Activated CD4-positive, alpha-beta T cell treated with anti-CD3 and anti-CD28 coated beads for 24 hours (primary cell): ENCODE measurements at regions not wholly inside any gene's neighbourhood (a gene's known extent, or its start where the extent isn't known, plus 50 kb on each side); places are given as distances from the start of the nearest gene placed in this dataset.

Experiments
- DNase-seq, 2 donors: peaks; one replicate each; pipeline ENCODE4 v3.0.0-alpha.2; 2020; ENCODE audit warnings: low read depth in 2 of 2

DNA sequence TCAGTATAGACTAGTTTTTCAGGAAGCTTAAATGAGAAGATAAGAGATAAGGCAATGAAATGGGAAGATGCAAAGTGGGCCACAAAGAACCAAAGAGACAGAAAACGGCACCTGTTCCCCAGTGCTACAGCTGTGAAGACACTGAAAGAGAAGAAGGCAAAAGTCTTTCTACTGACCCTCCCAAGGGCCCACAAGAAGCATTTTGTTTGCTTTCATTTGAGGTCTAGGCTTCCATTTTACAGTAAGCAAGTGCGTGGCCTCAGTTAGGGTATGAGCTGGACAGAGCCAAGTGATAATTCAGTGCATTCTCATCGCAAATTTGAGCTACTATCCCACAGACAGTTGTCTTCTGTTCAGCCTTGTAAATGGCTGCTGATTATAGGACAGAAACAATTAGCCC, 53.4 kb upstream of the STK17B start:
- DNase-seq = no peak

DNA sequence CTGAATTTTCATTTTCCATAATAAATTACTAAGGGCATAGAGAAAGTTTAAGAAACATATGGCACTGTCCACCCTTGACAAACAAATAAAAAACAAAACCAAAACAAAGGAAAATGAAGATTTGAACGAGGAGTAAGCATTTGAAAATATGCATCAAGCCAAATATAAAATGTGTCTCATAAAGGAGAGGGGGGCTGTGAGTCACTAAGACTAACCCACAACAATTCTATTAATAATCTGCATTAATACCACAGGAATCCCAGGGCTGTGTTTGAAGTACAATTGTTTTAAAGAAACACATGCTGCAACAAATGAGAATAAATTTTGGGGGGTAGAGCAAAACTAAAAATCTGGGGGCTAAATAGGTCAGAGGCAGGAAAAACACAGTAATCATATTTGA, 53.8 kb upstream of the STK17B start:
- DNase-seq = no peak

DNA sequence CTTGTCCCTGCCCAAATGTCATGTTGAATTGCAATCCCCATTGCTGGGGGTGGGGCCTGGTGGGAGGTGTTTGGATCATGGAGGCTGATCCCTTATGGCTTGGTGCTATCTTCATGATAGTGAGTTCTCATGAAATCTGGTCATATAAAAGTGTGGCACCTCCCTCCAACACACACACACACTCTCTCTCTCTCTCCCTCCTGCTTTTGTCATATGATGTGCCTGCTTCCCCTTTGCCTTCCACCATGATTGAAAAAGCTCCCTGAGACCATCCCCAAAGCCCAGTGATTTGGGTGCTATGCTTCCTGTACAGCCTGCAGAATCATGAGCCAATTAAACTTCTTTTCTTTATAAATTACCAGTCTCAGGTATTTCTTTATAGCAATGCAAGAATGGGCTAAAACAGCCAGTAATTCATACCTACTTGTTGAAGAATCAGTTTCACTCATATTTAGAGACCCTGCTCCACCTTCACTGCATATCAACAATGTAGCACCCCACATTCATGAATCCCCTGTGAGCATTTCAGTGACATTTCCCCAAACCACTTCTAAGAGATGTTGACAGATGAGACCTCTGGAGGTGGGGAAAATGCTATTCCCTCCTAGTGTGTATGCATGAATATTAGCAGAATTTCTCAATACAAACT, 54.8 kb upstream of the STK17B start:
- no peak for DNase-seq

DNA sequence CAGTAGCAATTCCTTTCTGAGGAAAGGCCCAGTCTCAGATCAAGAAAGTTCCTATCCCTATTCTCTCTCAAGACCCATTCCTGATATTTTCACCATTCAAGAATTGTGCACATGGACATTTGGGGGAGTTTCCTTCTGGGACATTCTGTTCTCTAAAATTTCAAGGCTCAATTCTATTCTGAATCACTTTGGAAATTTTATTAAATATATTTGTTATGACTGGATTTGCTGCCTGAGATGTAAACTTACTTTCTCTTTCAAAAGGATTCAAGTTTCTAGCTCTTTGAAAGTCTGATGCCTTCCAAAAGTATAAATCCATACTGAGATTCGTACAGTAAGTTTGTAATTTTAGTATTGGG, 55.3 kb upstream of the STK17B start:
- DNase-seq = no peak

DNA sequence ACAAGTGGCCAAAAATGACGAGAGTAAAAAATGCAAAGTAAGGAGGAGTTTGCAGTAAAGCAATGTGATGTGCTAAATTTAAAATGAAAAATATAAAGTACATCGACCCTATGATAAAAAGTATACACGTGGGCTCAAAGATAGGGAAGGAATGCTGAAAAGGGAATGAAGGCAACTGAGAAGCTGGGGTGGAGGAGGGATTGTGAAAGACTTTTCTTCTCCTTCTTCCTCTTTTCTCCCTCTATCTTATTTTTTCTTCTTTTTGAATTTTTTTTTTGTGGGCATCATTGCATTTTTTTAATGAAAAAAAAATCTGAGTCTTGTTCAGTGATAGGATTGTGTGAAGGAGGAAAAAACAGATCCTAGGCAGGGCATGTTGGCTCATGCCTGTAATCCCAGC, 57.6 kb upstream of the STK17B start:
- no peak for DNase-seq

DNA sequence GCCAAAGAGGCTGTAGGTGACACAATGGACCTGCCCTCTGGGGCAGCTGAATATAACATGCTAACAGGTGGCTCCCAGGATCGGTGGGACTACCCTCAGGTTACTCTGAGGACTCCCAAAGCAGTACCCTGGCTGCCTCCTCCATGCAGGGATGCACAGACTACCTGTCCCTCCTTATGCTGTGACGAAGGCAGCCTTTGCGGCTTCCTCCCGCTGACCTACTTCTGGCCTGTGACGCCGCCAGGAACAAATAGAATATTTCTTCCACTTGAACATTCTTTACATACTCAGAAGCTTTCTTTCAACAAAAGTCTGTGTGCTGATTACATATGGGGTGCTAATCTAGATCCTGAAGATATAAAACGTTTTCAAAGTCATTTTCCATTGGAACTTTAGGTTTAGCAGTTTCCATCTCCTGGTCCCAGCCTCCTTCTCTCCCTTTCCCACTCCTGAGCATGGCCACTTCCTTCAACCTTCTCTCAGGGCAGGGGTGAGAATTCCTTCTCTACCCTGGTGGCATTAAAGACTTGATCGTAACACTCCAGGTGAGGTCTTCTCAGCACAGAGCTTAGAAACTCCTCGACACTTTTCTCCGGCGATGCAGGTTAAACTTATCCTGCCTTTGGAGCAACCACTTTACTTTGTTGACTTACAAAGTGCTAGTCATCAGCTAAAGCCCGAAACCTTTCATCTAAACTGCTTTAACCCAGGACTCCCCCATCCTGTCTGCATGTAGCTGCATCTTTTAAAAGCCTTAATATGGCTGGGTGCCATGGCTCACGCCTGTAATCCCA, 58.9 kb upstream of the STK17B start:
- no peak for DNase-seq

DNA sequence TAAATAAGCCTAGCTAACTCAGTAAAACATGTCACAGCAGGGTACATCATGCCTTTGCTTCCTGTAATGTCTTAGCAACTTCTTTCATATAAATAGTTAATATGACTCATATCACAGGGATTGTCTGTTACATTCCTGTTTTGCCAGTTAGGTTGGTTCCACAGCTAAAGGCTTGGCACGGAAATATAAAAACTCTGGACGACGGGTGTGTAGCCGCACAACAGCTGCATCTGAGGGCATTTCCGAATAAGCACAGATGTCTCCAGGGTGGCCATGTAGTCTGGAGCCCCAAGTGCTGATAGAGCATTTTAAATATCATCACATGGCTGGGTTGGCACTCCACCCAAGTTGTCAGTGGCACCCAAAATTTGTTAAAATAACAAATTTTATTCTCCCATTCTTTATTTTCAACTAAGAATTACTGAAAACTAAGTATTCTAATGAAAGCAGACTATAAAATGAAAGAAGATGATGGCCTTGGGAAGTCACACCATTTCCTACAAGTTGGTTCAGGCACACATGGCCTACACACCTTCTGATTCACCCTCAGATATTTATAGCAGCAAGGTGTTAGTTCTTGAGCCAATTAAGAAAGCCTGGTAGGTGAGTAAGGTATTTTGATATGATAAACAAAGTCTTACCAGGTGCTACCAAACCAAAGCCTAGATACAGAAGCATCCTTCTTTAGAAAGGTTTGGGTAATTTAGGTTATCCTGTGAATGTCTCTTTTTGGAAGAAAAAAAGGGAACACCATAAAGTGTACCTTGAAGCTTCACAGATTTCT, 61.8 kb upstream of the STK17B start:
- DNase-seq = no peak

DNA sequence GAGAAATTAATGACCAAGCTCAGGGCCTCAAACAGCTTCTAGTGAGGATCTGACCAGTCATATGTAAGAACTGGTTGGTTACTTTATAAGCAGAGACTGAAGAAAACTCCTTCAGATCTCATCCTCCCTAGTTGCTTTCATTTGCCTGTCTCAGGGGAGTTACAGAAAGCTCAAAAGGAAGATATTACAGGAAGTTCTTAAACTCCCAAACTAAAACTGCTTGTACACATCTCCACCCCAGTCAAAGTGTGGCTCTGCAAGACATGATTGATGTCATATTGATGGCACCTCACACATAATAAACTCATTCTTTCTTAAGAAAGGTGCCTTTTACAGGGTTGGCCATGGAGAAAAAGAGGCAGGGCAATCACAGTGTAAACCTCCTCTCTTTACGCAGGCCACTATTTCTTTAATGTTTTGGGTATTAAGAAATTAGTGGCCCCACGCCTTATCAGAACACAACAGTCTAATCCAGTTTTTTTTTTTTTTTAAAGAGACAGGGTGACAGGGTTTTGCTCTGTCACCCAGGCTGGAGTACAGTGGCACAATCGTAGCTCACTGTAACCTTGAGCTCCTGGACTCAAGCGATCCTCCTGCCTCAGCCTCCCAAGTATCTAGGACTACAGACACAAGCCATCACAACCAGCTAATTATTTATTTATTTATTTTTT, 62.6 kb upstream of the STK17B start:
- no peak for DNase-seq

DNA sequence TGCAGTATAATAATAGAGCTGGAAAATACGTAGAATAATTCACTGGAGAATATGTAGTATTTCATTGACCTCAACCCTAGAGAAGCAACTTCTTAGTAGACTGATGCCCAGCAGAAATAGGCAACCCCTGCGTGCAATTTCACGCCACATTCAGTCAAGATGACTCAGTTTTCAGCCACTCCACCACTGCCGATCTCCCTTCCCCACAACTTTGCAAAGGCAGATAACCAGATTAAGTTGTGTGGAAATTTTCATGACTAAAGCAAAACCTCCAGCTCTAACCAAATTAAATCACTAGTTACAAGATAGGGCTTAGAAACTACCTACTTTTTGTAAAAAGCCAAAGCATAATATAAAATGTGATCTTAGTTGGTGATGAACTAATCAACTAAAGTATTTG, 63.3 kb upstream of the STK17B start:
- peak; percentile 29 to 36 for DNase-seq

DNA sequence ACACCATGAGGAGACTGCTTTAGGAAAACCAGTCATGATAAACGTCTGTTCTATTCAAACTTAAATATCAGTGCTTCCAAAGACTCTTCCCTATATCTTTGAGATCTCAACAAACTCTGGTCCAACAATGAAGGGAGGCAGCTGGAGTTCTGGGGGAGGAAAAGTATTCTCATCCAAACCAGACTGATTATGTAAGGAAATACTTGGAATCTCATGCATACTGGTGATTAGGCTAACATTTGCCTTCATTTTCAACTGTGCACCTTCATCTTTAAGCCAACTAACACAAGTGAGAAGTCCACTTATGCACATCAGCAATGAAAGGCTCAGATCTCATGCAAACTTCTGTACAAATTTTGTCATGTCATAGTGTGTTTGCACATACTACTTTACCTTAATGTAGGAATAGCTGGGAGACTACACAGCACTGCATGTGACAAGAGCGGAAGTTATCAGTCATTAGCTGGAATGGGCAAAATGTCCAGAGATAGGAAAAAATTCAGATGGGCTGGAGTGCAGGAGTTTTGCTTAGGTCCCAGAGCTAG, 67.5 kb upstream of the STK17B start:
- DNase-seq = no peak

DNA sequence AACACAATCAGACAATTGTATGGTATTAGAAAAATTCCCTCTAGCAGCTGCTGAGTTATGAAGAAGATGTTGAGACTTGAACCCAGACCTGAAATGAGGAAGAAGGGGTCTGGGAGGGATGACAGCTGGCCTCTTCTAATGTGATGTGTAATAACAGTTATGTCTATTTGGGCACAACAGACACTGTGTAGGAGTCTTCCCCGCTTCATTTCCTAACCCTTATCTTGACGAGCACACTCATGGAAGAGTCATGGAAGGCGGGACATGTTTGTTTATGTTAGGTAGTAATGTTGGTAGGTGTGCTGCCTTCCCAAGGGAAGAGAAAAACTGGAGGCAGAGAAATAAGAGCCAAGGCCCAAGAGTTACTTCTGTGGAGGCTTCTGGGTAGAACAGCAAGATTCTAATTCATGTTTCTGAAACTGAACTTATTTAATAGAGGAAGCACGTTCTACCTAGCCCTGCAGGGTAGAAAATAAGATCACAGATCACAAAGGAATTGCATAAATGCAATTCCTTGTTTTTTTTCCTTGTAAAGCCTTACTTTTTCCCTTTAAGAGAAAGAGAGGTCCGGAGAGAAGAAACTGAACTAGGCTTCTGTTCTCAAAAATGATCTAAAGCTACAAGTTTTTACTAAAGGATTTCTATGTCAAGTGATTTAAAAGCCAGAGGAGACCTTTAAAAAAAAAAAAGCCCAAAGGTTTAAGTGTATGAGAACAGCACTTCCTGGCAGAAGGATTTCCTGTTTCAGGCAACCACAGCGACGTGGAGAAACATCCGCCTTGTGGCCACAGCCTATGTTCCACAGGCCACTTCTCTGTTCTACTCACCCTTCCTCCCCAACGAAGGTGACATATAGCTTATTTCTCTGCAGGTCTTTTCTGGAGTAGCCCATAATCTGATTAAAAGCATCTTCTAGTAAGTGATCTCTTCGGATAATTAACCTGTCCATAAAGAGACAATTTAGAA, 68.5 kb upstream of the STK17B start:
- peak; percentile 32 to 62 for DNase-seq

DNA sequence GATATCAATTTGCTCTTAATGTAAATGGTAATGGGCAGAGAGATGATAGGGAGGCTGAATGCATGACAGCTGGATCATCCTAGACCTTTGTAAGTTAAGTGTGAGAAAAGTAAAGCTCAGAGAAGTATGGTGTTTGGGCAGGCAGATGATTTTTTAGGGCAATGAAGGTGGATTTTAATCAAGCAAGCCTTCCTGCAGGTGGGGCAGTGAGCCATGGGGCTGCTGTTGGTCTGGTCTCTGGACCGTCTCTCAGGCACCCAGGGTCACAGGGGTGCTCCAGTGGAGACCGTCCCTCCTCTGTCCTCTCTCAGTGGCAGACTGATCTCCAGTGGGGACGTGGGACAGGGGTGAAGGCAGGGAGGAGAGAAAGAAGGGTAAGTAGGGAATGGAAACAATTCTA, 69.8 kb upstream of the STK17B start:
- no peak for DNase-seq

DNA sequence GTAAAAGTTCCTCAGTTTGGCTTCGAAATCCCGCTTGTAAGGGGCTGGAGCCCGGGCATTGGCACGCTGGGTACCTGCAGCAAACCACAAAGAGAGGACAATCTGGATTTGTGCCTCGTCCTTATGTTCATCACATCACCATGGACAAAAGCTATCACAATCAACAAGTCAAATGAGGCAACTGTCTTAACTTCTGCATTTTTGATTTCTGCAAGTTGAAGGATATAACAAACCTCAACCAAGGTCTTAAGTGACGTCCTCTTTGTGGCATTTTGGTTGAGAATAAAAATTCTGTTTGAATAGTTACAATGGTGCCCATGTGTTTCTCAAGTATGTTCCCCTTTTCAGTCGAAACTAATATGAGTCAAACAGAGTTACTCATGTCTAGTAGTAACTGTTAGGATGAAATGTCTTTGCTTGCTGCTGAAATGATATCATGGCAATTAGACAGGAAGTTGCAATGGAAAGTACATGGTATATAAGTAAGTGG, 70.8 kb upstream of the STK17B start:
- no peak for DNase-seq

DNA sequence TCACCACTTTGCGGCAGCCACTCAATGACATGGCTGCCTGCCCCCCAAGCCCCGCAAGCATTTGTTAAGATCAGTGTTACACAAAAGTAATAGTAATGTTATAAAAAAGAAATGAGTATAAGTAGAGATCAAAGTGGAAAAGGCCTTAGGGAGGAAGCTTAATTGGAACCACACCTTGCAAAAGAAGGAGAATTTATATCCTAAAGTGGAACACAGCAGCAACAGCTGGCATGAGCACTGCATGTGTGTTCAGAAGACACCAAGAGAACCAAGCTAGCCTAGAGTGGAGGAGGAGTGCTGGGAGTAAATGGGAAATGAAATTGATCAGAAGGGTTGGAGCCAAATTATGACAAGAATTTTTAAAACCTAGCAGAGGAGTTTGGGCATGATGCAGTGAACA, 73.1 kb upstream of the STK17B start:
- no peak for DNase-seq

DNA sequence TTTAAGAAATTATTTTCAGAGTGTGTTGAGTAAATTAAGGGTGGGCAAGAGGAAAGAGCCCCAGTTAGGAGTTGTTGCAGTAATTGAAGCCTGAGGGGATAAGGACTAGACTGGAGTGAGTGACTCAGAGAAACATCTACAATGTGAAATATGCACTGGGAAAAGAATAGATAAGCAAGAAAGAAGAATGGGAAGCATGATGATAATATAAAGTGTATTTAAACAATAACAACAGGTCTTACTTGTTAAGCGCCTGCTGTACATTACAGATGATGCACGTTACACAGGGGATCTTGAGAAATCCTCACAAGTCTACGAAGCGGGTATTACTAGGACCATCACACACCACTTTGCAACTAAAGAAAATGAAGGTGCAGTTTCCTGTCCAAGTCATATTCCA, 73.6 kb upstream of the STK17B start:
- DNase-seq = no peak

DNA sequence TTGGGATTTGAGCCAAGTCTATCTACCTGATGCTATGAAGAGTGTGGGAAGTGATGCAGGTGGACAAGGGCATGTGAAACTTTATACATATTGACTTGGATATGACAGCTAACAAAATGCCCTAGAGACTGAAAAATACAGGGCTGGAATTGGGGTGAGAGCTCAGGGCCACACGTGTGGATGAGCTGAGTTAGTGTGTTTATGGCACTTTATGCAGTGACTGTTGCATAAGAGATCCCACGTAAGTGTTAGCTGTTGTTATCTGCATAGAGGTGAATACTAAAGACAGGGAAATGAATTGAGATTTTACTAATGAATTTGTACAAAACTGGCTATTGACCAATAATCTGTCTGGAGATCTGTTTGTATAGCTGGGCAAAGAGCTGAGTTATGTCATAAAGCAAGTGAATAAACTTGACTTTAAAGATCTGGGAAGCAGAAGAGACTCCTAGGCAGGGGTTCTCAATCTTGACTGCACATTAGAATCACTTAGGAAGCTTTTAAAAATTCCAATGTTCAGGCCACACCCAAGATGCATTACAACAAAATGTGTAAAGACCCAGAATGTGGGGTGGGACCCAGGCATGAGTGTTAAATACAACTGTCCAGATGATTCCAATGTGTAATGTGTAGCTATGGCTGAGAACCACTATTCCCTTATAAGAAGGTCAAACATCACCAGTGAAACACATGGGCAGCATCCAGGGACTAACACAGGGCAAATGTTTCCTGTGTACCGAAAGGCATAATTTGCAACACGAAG, 74.2 kb upstream of the STK17B start:
- DNase-seq = no peak

DNA sequence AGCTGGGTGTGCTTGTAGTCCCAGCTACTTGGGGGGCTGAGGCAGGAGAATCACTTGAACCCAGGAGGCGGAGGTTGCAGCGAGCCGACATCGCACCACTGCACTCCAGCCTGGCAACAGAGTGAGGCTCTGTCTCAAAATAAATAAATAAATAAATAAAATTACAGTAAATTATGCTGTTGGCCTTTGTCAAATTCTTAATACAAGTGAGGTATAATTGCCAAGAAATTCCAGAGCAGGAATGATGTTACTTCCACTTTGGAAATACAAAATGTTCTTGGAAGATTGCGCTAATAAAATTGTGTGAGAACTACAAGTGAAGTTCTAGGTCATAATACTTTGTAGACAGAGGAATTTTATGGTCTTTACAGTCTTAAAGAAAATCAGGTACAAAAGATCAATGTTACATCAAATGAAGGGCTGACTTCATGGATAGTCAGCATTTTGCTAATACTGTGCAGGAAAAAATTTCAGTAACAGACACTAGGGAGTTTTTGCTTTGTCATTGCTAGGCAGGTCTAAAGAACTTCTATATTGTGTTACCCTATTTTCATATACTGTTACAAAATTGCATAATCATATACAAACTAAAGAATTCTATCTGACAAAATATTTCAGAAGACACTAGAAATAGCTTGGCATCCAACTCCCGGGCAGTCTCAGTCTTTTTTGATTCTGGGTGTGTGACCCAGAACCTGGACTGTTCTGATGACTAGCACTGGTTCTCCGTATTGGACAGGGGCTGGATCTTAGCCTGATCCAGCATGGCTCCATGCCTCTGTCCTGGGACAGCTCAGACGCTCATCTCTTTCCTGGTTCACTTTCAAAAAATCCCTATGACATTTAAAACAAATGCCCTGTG, 76.0 kb upstream of the STK17B start:
- no peak for DNase-seq

DNA sequence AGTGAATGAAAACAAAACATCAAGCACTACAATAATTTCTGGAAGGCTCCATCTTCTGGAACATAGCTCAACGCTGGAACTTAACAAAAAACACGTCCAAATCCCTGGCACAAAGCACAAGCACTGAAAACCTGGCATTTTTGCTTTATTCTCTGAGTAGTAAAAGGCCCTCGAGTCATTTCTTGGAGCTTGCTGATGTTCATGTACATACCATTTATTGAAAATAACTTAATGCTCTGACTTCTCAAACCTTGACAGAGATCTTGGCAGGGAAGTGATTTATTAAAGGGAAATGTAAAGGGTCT, 76.5 kb upstream of the STK17B start:
- no peak for DNase-seq

DNA sequence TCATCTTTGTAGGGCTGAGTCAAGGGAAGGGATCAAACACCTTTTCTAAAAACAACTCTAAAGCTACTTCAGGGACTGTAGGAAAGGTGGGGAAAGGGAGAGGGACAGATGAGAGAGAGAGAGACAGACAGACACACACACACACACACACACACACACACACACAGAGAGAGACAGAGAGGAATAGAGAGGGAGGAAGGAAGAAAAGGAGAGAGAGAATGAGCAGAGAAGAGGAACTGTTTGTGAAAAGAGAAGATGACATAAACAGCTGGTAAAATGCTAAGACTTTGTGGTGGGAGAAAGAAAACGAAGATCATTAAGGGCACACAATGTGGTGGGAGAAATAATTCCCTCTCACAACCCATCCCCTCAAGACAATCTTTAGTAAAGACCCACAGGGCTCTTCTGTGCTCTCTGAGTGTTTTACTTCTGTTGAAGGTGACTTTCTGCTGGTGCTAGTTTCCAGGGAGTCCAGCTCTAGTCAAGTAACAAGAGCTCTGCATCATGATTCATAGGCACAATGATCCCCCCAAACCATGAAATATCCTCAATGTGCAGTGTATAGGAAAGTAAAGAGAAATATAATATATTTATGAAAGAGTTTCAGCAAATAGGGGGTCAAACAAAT, 77.2 kb upstream of the STK17B start:
- no peak for DNase-seq
